ENCODE measurements at regions not wholly inside any gene's neighbourhood (a gene's known extent, or its start where the extent isn't known, plus 50 kb on each side); places are given as distances from the start of the nearest gene placed in this dataset.

DNA sequence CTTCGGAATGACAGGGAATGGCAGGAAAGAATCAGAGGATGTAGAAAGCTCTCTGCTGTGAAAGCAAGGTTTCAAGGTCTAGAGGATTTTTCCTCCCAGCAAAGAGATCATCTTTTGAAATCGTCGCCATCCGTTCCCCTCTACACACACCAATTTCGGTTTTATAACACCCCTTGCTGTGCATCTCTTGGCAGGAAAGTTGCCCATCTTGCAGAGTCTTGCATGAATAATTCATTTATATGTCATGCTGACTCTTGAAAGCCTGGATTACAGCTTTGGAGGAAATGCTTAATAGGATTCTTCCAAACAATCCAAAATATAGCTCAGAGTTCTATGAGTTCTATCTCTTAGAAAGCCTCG is 262.7 kb downstream of the CHL1 start:
- TF ChIP-seq, protein P1, sequence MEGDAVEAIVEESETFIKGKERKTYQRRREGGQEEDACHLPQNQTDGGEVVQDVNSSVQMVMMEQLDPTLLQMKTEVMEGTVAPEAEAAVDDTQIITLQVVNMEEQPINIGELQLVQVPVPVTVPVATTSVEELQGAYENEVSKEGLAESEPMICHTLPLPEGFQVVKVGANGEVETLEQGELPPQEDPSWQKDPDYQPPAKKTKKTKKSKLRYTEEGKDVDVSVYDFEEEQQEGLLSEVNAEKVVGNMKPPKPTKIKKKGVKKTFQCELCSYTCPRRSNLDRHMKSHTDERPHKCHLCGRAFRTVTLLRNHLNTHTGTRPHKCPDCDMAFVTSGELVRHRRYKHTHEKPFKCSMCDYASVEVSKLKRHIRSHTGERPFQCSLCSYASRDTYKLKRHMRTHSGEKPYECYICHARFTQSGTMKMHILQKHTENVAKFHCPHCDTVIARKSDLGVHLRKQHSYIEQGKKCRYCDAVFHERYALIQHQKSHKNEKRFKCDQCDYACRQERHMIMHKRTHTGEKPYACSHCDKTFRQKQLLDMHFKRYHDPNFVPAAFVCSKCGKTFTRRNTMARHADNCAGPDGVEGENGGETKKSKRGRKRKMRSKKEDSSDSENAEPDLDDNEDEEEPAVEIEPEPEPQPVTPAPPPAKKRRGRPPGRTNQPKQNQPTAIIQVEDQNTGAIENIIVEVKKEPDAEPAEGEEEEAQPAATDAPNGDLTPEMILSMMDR (IDR thresholded peaks at IDR 0.05), result no peak
- TF ChIP-seq POLR2A (IDR thresholded peaks at IDR 0.05), result no peak

Measured in right lobe of liver (tissue), 4 donors.